ENCODE measurements at regions not wholly inside any gene's neighbourhood (a gene's known extent, or its start where the extent isn't known, plus 50 kb on each side); places are given as distances from the start of the nearest gene placed in this dataset.

DNA sequence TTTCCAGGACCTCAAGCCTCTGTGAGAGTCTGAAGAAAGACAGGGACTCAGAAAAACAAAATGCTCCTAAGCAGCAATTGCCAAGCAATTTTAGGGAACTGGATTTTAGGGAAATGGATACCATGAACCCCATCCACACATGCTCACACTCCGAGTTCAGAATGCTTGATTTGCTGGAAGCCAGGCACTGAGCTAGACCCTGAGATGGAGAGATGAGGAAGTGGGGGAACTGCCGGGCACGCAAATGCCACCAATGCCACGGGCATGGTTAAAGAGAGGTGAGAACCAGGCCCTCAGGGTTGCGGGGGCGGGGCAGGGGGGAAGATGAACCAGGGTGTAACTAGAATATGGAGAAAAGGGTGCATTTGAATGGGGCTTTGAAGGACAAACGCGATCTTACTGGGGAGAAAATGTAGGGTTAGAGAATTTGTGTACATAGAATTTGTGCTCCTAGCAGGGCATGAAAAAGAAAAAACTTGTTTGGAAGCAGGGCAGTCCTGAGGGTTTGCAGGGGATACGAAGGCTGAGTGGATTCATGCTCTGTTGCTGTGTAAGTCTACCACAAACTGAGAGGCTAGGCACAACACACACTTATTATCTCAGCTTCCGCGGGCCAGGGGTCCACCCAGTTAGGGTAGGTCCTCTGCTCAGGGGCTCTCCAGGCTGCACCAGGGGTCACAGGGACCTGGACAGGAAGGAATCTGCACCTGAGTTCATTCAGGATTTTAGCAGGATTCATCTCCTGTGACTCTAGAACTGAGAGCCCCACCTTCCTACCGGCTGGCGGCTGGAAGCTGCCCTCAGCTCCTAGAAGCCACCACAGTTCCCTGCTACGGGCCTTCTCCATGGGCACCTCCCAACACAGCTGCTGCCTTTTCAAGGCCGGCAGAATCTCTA lies 108.0 kb downstream of the SNX5 start:
- ATAC-seq (ENCODE audit: poor library complexity) (no peak), DNase-seq (no peak)
- intact Hi-C loops (cut with DNase I) = no loop called here

GRCh38 chr20:17859616-17860232 lies 108.9 kb downstream of the SNX5 start:
- DNase-seq (peak; percentile 58), ATAC-seq (ENCODE audit: poor library complexity) (peak; percentile 93)
- intact Hi-C loops (cut with DNase I) = no loop called here

- intact Hi-C loops (cut with DNase I) = no loop called here
- DNase-seq (no peak), ATAC-seq (ENCODE audit: poor library complexity) (peak; percentile 9)
Measured at GRCh38 chr20:17859002-17859615, 109.5 kb downstream of the SNX5 start.

DNA sequence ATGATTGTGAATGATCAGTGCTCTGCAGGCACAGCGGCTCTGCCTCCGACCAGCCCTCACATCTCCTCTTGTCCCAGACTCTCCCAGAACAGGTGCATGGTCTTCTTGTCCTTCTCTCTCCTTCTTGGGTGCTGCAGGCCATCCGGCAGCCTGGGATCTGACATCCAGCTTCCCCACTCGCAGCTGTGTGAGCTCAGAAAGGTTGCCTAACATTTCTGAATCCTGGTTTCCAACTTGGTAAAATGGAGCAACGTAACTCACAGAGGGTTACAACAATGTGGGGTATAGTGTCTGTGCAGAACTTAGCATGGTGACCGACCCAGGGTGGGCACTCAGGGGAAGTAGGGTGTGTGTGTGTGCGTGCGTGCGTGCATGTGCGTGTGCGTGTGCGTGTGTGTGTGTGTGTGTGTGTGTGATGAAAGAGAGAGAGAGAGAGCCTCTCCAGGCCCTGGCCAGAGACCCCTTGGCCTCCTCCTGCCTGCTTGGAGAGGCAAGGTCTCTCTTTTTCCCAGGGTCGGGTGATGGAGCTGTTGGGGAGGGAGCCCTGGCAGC lies 110.1 kb downstream of the SNX5 start:
- DNase-seq (no peak), ATAC-seq (ENCODE audit: poor library complexity) (no peak)
- intact Hi-C loops (cut with DNase I) = no loop called here

DNA sequence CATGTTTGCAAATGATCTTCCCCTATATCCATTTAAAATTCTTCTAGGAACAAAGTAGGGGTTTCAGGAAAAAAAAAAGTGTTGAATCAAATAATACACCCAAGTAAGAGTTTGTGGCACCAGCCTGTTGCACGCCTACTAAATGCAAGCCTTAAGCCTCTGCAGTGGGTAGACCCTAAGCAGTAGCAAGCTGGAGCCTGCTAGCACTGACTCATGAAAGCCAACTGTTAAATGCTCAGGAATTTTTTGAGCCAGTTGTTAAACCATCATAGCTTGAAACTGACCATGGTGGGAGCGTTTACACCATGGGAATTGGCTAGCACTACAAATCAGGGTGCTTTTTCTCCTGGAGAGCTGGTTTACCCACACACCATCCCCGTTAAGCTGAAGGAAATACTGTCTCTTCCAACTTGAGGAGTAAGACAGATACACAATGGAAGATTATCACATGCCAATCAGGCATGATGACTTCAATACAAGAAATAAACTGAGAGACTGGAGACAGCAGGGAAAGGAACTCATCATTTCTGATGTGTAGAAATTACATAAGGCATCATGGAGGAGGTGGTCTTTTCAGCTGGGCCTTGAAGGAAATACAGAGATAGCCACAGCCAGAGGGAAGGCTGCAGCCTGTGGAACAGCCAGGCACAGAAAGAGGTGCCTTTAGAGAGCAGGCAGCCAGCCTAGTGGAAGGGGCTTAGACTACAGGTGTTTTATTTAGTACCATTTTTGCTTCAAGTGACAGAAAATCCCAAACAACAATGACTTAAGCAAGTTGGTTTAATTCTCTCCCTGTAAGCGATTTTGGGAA lies 110.8 kb downstream of the SNX5 start:
- ATAC-seq (ENCODE audit: poor library complexity) = no peak
- intact Hi-C loops (cut with DNase I) = no loop called here
- DNase-seq = no peak

- intact Hi-C loops (cut with DNase I) = no loop called here
- DNase-seq (no peak), ATAC-seq (ENCODE audit: poor library complexity) (no peak)
Measured at GRCh38 chr20:17856837-17857605, 111.6 kb downstream of the SNX5 start.

GRCh38 chr20:17856024-17856564 lies 112.5 kb downstream of the SNX5 start:
- ATAC-seq (ENCODE audit: poor library complexity) = no peak
- intact Hi-C loops (cut with DNase I) = no loop called here
- no peak for DNase-seq

DNA sequence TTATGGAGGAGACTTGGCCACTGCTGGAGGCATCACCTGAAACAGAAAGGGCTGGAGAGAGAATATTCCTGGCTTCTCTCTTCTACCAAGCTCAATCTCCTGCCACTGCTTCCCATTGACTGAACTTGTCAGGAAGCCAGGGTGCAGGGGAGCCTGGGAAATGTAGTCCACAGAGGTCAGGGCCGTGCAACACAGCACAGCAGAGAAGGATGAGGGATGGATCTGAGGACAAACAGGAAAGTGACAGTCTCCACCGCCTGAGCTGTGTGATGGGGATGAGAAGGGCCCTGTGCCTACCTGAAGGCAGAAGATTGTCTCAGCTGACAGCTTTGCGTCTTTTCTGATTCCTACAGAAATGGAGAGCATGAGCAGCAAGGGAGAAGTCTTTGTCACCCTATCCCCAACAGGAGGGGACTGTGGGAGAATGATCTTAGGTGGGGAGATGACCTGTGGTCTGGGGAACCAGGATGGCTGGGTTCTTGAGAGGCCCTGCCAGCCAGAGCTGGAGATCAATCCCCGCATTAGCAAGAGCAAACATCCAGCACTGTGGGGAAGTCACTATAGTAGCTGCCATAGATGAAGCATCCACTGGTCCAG lies 114.2 kb downstream of the SNX5 start:
- intact Hi-C loops (cut with DNase I) = no loop called here
- DNase-seq (peak; percentile 78), ATAC-seq (ENCODE audit: poor library complexity) (peak; percentile 63)

GRCh38 chr20:17852323-17852722 lies 116.3 kb downstream of the SNX5 start:
- intact Hi-C loops (cut with DNase I) = no loop called here

DNA sequence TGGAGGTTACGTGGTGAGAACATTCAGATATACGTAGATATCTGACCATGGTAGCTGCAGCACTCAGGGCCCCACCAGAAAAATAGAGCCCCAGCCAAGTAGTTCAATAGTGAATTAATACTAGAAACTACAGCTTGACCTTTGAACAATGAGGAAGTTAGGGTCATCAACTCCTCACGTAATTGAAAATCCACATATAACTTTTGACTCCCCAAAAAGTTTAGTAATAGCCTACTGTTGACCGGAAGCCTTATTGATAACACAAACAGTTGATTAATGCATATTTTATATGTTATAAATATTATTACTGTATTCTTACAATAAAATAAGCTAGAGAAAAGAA lies 117.9 kb downstream of the SNX5 start:
- intact Hi-C loops (cut with DNase I) = no loop called here
- DNase-seq = no peak
- no peak for ATAC-seq (ENCODE audit: poor library complexity)

More at GRCh38 chr20:17852323-17852722, 116.3 kb downstream of the SNX5 start:
- ATAC-seq (ENCODE audit: poor library complexity) = no peak
- DNase-seq = no peak

- intact Hi-C loops (cut with DNase I) = no loop called here
- ATAC-seq (ENCODE audit: poor library complexity) (peak; percentile 88), DNase-seq (peak; percentile 84)
Measured at GRCh38 chr20:17849901-17850683, 118.5 kb downstream of the SNX5 start.

DNA sequence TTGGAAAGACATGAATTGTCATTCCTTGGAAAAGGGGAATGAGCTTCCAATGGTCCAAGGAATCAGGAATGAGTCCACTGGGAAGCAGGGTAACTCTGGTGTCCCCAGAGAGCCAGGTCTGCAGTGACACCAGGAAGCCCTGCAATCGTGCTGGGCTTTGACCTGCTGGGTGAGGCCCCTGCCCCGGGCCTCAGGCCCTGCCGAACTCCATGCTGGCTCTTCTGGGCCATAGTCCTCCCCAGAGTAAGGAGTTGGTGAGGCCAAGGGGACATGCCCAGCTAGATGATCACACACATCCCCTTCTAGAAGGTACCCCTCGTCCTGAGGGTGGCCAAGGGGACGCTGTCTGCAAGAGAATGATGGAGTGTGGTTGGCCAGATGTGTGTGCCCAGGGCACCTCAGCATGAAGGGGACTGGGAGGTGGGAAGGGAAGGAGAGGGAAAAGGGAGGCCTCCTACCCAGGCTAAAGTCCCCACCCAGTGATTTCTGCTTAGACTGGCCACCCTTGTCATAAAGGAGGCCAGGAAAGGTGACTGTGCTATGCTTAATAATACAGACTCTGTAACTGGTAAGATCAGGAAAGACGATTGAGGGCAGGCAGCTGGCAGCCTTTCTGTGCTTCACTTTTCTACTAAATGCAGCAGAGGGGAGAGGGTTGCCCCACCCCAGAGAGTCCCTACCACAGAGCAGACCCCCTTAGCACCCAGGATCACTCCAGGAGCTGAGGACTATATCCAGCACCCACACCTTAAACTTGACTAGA lies 119.3 kb downstream of the SNX5 start:
- no peak for DNase-seq
- ATAC-seq (ENCODE audit: poor library complexity) = no peak
- intact Hi-C loops (cut with DNase I) = no loop called here

GRCh38 chr20:17848249-17849048 lies 120.1 kb downstream of the SNX5 start:
- intact Hi-C loops (cut with DNase I) = no loop called here

DNA sequence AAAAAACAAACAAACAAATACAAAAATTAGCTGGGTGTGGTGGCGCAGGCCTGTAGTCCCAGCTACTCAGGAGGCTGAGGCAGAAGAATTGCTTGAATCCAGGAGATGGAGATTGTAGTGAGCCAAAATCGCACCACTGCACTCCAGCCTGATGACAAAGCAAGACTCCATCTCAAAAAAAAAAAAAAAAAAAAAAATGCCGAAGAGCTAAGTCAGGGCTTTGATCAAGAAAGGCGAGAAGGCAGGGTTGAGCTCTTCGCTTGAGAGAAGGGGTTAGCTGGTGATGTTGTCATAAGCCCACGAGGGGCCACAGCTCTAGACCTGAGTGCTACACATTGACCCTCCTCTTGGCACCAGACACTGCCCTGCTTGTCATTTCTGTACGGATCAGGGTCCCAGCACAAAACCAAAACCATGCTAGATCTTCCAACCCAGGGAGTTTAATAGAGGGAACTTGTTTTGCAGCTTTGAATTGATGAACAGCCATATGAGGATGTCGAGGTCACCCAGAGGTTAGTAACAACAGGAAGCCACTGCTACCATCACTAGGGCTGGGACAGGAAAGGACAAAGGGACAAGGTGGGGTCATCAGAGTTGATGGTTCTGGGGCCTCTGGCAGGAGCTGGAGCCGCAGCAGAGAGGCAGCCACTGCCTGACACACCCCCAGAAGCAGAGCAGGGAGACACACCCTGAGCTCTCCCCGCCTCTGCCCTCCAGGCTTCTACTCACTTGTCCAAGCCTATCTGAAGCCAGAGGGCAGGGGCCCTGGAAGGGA lies 122.7 kb downstream of the SNX5 start:
- no peak for DNase-seq
- intact Hi-C loops (cut with DNase I) = no loop called here
- ATAC-seq (ENCODE audit: poor library complexity) = no peak

More at GRCh38 chr20:17848249-17849048, 120.1 kb downstream of the SNX5 start:
- ATAC-seq (ENCODE audit: poor library complexity) (no peak), DNase-seq (no peak)

Measured in Right ventricle myocardium superior (tissue), 1 donor.